Activated CD4-positive, alpha-beta T cell treated with anti-CD3 and anti-CD28 coated beads for 36 hours (primary cell): ENCODE measurements at regions not wholly inside any gene's neighbourhood (a gene's known extent, or its start where the extent isn't known, plus 50 kb on each side); places are given as distances from the start of the nearest gene placed in this dataset.

Experiments used
- ATAC-seq: fragments of 200-7000 bp; cut with Tn5 transposase; one replicate; pipeline ENCODE4 v1.10.0; 2021; ENCODE audit warnings: mild to moderate bottlenecking, moderate library complexity
- CTCF ChIA-PET: fragments of 350-600 bp; sonication (Branson Sonifier 250); formaldehyde crosslinking; loops from one replicate; lab custom pipeline; 2021; ENCODE audit warnings: antibody characterized with exemption; lab: Charles Lee
- POLR2A ChIA-PET: fragments of 350-600 bp; sonication (Branson Sonifier 250); formaldehyde crosslinking; loops from one replicate; lab custom pipeline; 2021; ENCODE audit warnings: antibody characterized with exemption, inconsistent platforms; lab: Charles Lee
- DNase-seq: peaks from one replicate; pipeline ENCODE4 v3.0.0-alpha.2; 2020
- H3K27ac Mint-ChIP-seq: one replicate; pipeline ENCODE4 v1.8.0; 2021; ENCODE audit warnings: mixed read lengths
- H3K27me3 Mint-ChIP-seq: one replicate; pipeline ENCODE4 v1.8.0; 2021; ENCODE audit warnings: mixed read lengths
- H3K36me3 Mint-ChIP-seq: one replicate; pipeline ENCODE4 v1.8.0; 2021; ENCODE audit warnings: low read depth, mixed read lengths
- H3K4me1 Mint-ChIP-seq: one replicate; pipeline ENCODE4 v1.8.0; 2021; ENCODE audit warnings: mixed read lengths
- H3K4me3 Mint-ChIP-seq: one replicate; pipeline ENCODE4 v1.8.0; 2021; ENCODE audit warnings: mild to moderate bottlenecking, moderate library complexity, mixed read lengths
- H3K9me3 Mint-ChIP-seq: one replicate; pipeline ENCODE4 v1.8.0; 2021; ENCODE audit warnings: low read depth, mixed read lengths
- intact Hi-C, 2 experiments: fragments of 100-400 bp; cut with DNase I in 1 of 2; cut with micrococcal nuclease in 1 of 2; formaldehyde crosslinking; loops; one replicate each; pipeline versions ENCODE4 v1.14.2 to v1.15.1; 2022 to 2024; cut with DNase I, micrococcal nuclease

- intact Hi-C loops: no loop called here
- H3K4me3 Mint-ChIP-seq: no peak overlapping the region
- no peaks in the 10 kb centered on the region for H3K4me1 Mint-ChIP-seq
- no peak overlapping the region for H3K27ac Mint-ChIP-seq
- no peak for DNase-seq
- peaks cover 2% of the 10 kb centered on the region for H3K27me3 Mint-ChIP-seq
- CTCF ChIA-PET: no interaction called here
- peaks cover 6% of the 10 kb centered on the region for H3K9me3 Mint-ChIP-seq
- no peaks in the 10 kb centered on the region for H3K36me3 Mint-ChIP-seq
- POLR2A ChIA-PET: no interaction called here
- ATAC-seq: no peak
Measured at GRCh38 chr15:96693990-96694517, 363.6 kb downstream of the NR2F2 start.

DNA sequence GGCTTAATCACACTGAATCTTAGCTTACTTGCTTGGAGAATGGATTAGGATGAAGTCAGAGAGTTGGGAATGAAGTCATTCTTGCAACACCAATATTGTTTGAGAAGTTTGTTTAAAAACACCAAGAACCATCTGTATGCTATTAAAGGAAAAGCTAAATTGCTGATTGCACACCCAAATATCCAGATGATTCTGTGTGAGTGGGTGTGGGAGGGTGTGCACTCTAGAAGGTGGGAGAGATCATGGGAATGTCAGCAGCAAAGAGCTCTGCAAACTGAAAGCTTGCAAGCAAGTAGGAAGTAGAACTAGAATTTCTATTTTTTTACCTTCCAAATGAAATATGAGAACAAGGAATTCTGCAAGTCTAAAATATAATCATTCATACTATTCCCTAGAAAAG, 364.9 kb downstream of the NR2F2 start:
- peaks cover 2% of the 10 kb centered on the region for H3K9me3 Mint-ChIP-seq
- DNase-seq (no peak), ATAC-seq (no peak)
- H3K27ac Mint-ChIP-seq: no peak overlapping the region
- intact Hi-C loops: no loop called here
- H3K4me1 Mint-ChIP-seq: no peaks in the 10 kb centered on the region
- CTCF ChIA-PET: interaction anchor here (1.0 kb wide), 1 partner anchor 155 kb away, joined by 3 read pairs; no protein-coding TSS in a partner anchor
- no peak overlapping the region for H3K4me3 Mint-ChIP-seq
- no peaks in the 10 kb centered on the region for H3K27me3 Mint-ChIP-seq
- H3K36me3 Mint-ChIP-seq: no peaks in the 10 kb centered on the region
- POLR2A ChIA-PET: no interaction called here

DNA sequence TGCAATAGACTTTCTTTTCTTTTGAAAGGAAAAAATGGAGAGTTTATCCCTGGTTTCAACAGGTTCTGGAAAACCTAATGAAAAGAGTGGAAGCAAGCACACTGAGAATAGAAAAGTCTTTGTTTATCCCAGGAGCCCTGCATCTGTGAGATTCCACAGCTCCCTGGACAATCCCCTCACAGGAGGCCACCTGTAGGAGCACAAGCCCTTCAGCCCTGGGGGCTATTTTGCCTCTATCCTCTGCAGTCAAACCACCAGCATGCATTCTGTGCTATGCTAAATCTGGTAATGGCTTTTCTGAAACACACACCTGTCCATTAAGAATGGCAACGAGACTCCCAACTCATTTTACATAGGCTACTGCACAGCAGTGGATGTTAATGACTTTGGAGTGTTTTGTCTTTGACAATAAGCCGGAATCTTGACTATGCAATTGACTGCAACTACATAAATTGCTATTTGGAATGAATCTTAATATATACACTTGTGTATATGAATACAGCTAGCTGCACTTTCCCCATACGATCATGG, 369.4 kb downstream of the NR2F2 start:
- POLR2A ChIA-PET: no interaction called here

DNA sequence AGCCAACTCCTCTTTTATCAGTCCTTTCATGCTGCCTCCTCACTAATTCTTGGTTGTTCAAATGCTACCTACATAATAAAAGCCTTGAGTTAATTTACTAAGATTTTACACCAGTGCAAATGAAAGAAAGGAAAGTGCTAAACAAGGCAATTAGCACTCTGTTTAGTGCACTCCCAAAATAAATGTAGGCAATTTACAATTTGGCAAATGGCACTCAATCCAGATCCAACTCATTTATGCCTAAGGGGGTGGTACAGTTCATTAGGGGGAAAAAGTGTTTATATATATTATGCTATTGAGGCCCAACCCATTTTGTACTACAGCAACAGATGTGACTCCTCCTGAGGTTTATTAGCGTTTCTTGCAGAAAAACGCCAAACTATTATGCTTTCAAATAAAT, 370.1 kb downstream of the NR2F2 start:
- no peak overlapping the region for H3K27ac Mint-ChIP-seq
- CTCF ChIA-PET: interaction anchor here (0.7 kb wide), 1 partner anchor 12 kb away, joined by 3 read pairs; no protein-coding TSS in a partner anchor
- no peaks in the 10 kb centered on the region for H3K36me3 Mint-ChIP-seq
- ATAC-seq (no peak), DNase-seq (no peak)
- no peak overlapping the region for H3K4me3 Mint-ChIP-seq
- peaks cover 4% of the 10 kb centered on the region for H3K9me3 Mint-ChIP-seq
- POLR2A ChIA-PET: no interaction called here
- no peaks in the 10 kb centered on the region for H3K27me3 Mint-ChIP-seq
- H3K4me1 Mint-ChIP-seq: no peaks in the 10 kb centered on the region
- intact Hi-C loops: no loop called here

More for the DNA sequence above, 369.4 kb downstream of the NR2F2 start:
- Mint-ChIP-seq H3K27ac (no peak overlapping the region), H3K27me3 (no peaks in the 10 kb centered on the region), H3K4me1 (no peaks in the 10 kb centered on the region), H3K9me3 (peaks cover 4% of the 10 kb centered on the region), H3K36me3 (no peaks in the 10 kb centered on the region), H3K4me3 (no peak overlapping the region)
- DNase-seq: no peak
- intact Hi-C loops: no loop called here
- CTCF ChIA-PET: interaction anchor here (0.7 kb wide), 1 partner anchor 11 kb away, joined by 3 read pairs; no protein-coding TSS in a partner anchor
- ATAC-seq: no peak

GRCh38 chr15:96701443-96701842, 370.9 kb downstream of the NR2F2 start:
- H3K4me1 Mint-ChIP-seq: no peaks in the 10 kb centered on the region
- no peak for ATAC-seq
- intact Hi-C loops: no loop called here
- no peak for DNase-seq
- no peak overlapping the region for H3K27ac Mint-ChIP-seq
- H3K36me3 Mint-ChIP-seq: no peaks in the 10 kb centered on the region
- H3K9me3 Mint-ChIP-seq: peaks cover 4% of the 10 kb centered on the region
- ChIA-PET POLR2A (no interaction called here), CTCF (no interaction called here)
- H3K4me3 Mint-ChIP-seq: no peak overlapping the region
- H3K27me3 Mint-ChIP-seq: no peaks in the 10 kb centered on the region

DNA sequence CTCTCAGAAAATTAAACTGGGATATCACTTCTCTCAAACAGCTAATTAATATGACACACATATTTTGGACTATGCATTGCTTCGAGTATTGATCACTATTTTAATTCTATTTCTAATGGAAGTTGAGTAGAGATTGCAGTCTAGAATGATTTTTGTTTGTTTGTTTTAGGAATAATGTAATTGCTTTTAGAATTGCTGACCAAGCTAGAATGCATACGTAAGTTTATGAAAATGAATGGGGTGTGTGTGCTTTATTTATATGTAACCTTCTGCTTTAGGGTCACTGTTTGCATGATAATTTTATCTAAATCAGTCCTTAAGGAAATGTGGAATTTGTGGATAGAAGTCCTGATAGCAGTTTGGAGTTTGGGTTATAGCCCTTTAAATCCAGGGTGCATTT, 371.4 kb downstream of the NR2F2 start:
- intact Hi-C loops: no loop called here
- H3K36me3 Mint-ChIP-seq: no peaks in the 10 kb centered on the region
- no peaks in the 10 kb centered on the region for H3K27me3 Mint-ChIP-seq
- peaks cover 6% of the 10 kb centered on the region for H3K9me3 Mint-ChIP-seq
- H3K4me1 Mint-ChIP-seq: no peaks in the 10 kb centered on the region
- DNase-seq: no peak
- POLR2A ChIA-PET: no interaction called here
- CTCF ChIA-PET: no interaction called here
- H3K4me3 Mint-ChIP-seq: no peak overlapping the region
- no peak overlapping the region for H3K27ac Mint-ChIP-seq
- ATAC-seq: no peak

DNA sequence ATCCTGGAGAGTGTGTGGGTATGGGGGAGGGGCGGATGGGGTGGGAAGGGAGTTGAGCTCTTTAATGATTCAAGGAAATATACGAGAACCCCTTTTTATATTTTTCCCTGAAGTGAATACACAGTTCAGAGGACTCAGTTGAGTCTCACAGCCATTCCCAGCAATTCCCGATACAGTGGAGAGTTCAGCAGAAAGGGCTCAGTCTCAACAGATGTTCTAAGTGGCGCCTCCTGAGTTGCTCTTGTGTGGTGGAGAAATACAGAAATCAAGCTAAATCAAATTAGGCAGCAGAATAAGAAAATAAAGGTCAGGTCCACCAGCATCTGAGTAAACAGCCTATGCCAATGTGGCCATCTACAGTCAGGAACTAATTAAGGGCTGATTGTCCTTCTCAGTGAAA, 372.1 kb downstream of the NR2F2 start:
- CTCF ChIA-PET: no interaction called here
- Mint-ChIP-seq H3K9me3 (peaks cover 4% of the 10 kb centered on the region), H3K36me3 (no peaks in the 10 kb centered on the region), H3K27me3 (no peaks in the 10 kb centered on the region), H3K4me1 (no peaks in the 10 kb centered on the region), H3K27ac (no peak overlapping the region), H3K4me3 (no peak overlapping the region)
- intact Hi-C loops: no loop called here
- POLR2A ChIA-PET: no interaction called here
- DNase-seq (no peak), ATAC-seq (no peak)

DNA sequence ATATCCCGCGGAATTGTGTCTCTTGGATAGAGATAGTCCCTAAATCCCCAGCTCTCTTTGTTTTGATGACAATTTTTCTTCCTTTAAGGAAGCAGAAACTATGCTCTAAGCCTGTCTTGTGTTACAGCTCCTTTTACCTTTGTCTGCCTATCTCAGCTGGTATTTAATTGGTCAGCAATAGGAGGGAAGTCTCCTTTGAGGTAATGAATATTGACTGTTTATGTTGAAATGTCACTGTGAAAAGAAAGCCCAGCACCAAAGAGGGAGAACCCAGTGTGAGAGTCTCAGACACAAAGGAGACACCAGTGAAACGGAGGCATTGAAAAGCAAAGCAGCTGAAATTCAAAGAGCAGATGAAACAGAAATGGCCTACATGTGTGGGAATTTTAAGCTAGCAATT, 372.6 kb downstream of the NR2F2 start:
- Mint-ChIP-seq H3K36me3 (no peaks in the 10 kb centered on the region), H3K9me3 (peaks cover 4% of the 10 kb centered on the region), H3K27ac (no peak overlapping the region), H3K27me3 (no peaks in the 10 kb centered on the region), H3K4me3 (no peak overlapping the region), H3K4me1 (no peaks in the 10 kb centered on the region)
- DNase-seq (no peak), ATAC-seq (no peak)
- POLR2A ChIA-PET: no interaction called here
- CTCF ChIA-PET: no interaction called here
- intact Hi-C loops: no loop called here

DNA sequence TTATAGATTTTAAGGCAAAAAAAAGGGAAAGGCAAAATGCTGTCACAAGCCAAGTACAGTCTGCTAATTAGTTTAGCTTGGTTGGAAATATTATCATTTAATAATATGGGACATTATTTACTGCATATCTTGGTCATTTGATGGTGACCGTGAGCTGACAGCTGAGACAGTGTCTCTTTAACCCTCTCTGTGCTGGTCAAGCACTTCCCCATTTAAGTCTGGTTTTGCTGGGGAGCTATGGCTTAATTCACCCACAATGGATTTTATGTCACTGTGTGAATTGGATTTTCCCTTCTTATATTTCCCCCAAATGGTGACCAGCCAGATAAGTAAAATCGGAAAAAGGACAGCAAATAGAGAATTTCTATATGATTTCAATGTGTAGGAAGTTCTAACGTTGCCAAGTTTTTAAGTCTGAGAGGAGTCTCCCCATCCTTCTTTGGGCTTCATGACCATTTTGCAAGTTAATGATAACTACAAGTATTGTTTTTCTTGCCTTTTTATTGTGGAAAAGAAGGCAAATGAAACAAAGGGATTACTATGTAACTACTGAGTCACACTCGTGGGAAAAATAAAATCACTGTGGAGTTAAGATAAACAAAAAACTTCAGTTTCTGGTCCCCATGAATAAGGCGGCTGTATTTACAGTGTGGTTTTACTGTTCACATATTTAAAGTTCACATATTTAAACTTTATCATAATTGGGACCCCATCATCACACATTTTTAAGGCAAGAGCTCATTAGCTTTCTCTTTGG, 373.5 kb downstream of the NR2F2 start:
- no peak overlapping the region for H3K27ac Mint-ChIP-seq
- no peaks in the 10 kb centered on the region for H3K27me3 Mint-ChIP-seq
- H3K4me1 Mint-ChIP-seq: no peaks in the 10 kb centered on the region
- DNase-seq (no peak), ATAC-seq (no peak)
- peaks cover 4% of the 10 kb centered on the region for H3K9me3 Mint-ChIP-seq
- H3K4me3 Mint-ChIP-seq: no peak overlapping the region
- ChIA-PET CTCF (no interaction called here), POLR2A (no interaction called here)
- H3K36me3 Mint-ChIP-seq: no peaks in the 10 kb centered on the region
- intact Hi-C loops: no loop called here

- Mint-ChIP-seq H3K9me3 (no peaks in the 10 kb centered on the region), H3K27me3 (peaks cover 1% of the 10 kb centered on the region), H3K27ac (no peak overlapping the region), H3K36me3 (no peaks in the 10 kb centered on the region), H3K4me3 (no peak overlapping the region), H3K4me1 (no peaks in the 10 kb centered on the region)
- ChIA-PET CTCF (no interaction called here), POLR2A (no interaction called here)
- ATAC-seq (no peak), DNase-seq (no peak)
- intact Hi-C loops: no loop called here
Measured at GRCh38 chr15:96716075-96716474, 385.6 kb downstream of the NR2F2 start.

DNA sequence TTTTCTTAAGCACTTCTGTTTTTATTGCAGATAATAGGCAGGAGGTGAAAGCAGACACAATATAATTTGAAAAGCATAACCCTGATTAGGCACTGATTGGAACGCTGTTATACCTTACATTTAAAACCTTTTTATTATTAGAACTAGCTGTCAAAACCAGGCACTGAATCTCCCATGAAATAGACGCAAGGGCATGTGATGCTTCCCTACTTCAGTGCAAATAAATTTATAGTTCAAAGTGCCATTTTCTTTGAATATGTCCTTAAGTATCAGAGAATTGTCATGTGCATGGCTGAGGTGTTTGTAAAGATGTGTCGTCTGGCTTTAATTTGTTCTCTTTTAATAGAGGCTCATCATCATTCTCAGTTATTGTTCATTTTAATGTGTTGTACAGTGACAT, 386.0 kb downstream of the NR2F2 start:
- no peak for DNase-seq
- no peak for ATAC-seq
- H3K27me3 Mint-ChIP-seq: peaks cover 1% of the 10 kb centered on the region
- H3K4me3 Mint-ChIP-seq: no peak overlapping the region
- H3K36me3 Mint-ChIP-seq: no peaks in the 10 kb centered on the region
- H3K27ac Mint-ChIP-seq: no peak overlapping the region
- CTCF ChIA-PET: no interaction called here
- POLR2A ChIA-PET: no interaction called here
- H3K9me3 Mint-ChIP-seq: no peaks in the 10 kb centered on the region
- no peaks in the 10 kb centered on the region for H3K4me1 Mint-ChIP-seq
- intact Hi-C loops: no loop called here

DNA sequence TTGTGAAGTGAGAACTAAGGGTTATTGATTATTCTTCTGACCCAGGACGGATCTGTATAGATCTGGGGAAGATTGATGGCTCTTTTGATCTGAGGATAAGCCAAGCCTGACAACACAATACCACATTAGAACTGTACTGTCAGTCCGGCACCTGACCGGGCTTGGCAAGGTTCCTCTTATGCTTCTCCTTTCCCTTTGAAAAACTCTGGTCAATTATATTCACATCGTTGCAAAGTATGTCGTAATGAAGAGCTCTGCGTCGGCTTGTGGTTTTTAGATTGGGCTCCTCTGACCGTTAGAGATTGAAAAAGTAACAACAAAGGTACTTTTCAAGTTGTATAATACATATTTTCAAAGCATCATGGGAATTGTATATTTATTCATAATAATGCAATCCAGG, 389.8 kb downstream of the NR2F2 start:
- H3K36me3 Mint-ChIP-seq: no peaks in the 10 kb centered on the region
- ChIA-PET POLR2A (no interaction called here), CTCF (no interaction called here)
- peaks cover 1% of the 10 kb centered on the region for H3K27me3 Mint-ChIP-seq
- H3K4me3 Mint-ChIP-seq: no peak overlapping the region
- intact Hi-C loops: no loop called here
- no peak overlapping the region for H3K27ac Mint-ChIP-seq
- ATAC-seq: no peak
- H3K4me1 Mint-ChIP-seq: no peaks in the 10 kb centered on the region
- H3K9me3 Mint-ChIP-seq: no peaks in the 10 kb centered on the region
- no peak for DNase-seq
